ENCODE measurements at regions not wholly inside any gene's neighbourhood (a gene's known extent, or its start where the extent isn't known, plus 50 kb on each side); places are given as distances from the start of the nearest gene placed in this dataset.
"Not testable (repeated sequence)": the region's sequence is repeated elsewhere in the genome, so short reads cannot be mapped to it uniquely, and the experiment has no call there.

DNA sequence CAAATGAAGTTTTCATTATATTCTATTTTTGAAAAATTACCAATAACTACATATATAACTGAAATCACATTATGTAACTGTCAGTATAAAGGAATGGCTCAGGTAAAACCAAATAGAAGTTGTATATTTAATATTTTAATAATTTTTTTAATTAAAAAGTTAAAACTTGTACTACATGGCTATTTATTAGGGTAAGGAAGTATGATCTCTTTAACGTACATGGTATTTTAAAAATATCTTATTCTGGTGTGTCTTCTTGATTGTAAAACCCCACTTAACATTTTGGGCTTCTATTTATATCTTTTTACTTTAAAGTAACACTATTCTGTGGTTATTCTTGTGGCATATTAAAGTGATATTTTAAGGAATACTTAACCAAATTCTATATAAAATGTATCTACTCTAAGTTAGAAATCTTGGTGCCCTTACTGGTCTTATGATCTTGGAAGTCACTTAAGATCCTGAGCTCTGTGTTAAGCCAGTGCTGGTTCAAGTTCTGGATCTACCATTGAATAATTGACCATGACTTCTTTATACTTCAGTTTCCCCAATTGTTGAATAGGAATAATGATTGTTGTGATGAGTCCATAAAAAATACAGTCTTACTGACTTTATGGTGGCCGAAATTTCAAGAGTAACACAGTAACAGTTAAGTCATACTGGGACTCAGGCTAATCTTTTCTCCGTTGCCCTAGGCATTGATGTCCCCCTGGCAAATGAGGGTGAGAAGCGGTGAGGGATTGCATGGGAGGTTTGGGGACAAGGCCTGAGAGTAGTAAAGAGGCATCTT lies 97.1 kb upstream of the TPTE start:
- not testable (repeated sequence) for H3K9me3 ChIP-seq, H3K27ac ChIP-seq

DNA sequence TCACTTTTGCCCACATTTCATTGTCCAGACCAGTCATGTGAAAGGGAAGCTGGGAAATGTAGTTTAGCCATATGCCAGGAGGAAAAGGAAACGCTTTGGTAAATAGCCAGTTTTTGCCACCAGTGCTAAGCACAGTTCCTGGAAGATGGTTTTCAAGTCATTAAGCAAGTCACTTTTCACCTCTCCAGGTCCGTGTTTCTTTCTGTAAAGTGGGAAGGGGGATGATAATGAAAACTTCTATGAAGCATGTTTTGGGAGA lies 96.6 kb upstream of the TPTE start:
- H3K27ac ChIP-seq; H3K27me3 ChIP-seq; DNase-seq; H3K36me3 ChIP-seq (ENCODE audit: low read depth, missing control alignments); H3K9me3 ChIP-seq; H3K4me3 ChIP-seq; intact Hi-C loops (cut with DNase I; ENCODE audit: low total_unique reads); H3K4me1 ChIP-seq: not testable (repeated sequence)
- 50 to 60% methylated on average over 2 of the region's 2 CpGs for WGBS, 2 donors

More for the DNA sequence above, 97.1 kb upstream of the TPTE start:
- intact Hi-C loops (cut with DNase I; ENCODE audit: low total_unique reads); H3K27me3 ChIP-seq; H3K4me1 ChIP-seq; H3K36me3 ChIP-seq (ENCODE audit: low read depth, missing control alignments); H3K4me3 ChIP-seq; DNase-seq: not testable (repeated sequence)
- WGBS, 2 donors: 53 to 60% methylated on average over 4 of the region's 4 CpGs

DNA sequence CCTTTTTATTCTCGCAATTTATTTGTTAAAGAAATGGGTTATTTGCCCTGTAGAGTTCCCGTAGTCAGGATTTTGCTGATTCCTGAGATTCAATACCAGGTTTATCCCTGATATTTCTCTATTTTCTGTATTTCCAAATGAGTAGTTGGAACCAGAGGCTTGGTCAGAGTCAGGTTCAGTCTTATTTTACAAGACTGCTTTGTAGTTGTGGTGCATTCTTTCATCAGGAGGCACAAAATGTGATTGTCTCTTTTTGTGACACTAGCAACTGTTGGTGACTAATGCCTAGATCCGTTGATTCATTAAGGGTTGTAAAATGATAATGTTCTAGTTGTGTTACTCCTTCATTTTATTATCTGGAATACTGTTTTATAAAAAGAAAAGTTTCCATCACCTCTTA lies 95.5 kb upstream of the TPTE start:
- TF ChIP-seq, protein P1, sequence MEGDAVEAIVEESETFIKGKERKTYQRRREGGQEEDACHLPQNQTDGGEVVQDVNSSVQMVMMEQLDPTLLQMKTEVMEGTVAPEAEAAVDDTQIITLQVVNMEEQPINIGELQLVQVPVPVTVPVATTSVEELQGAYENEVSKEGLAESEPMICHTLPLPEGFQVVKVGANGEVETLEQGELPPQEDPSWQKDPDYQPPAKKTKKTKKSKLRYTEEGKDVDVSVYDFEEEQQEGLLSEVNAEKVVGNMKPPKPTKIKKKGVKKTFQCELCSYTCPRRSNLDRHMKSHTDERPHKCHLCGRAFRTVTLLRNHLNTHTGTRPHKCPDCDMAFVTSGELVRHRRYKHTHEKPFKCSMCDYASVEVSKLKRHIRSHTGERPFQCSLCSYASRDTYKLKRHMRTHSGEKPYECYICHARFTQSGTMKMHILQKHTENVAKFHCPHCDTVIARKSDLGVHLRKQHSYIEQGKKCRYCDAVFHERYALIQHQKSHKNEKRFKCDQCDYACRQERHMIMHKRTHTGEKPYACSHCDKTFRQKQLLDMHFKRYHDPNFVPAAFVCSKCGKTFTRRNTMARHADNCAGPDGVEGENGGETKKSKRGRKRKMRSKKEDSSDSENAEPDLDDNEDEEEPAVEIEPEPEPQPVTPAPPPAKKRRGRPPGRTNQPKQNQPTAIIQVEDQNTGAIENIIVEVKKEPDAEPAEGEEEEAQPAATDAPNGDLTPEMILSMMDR (IDR thresholded peaks at IDR 0.05): no peak
- TF ChIP-seq POLR2A (IDR thresholded peaks at IDR 0.05): no peak
- no peaks in the 10 kb centered on the region for H3K36me3 ChIP-seq (ENCODE audit: low read depth, missing control alignments)
- no peak for DNase-seq
- H3K4me1 ChIP-seq: no peaks in the 10 kb centered on the region
- no peaks in the 10 kb centered on the region for H3K27me3 ChIP-seq
- 62 to 64% methylated on average over 3 of the region's 3 CpGs for WGBS, 2 donors
- no peaks in the 10 kb centered on the region for H3K9me3 ChIP-seq
- intact Hi-C loops (cut with DNase I; ENCODE audit: low total_unique reads): no loop called here
- H3K4me3 ChIP-seq: no peak overlapping the region
- no peak overlapping the region for H3K27ac ChIP-seq

DNA sequence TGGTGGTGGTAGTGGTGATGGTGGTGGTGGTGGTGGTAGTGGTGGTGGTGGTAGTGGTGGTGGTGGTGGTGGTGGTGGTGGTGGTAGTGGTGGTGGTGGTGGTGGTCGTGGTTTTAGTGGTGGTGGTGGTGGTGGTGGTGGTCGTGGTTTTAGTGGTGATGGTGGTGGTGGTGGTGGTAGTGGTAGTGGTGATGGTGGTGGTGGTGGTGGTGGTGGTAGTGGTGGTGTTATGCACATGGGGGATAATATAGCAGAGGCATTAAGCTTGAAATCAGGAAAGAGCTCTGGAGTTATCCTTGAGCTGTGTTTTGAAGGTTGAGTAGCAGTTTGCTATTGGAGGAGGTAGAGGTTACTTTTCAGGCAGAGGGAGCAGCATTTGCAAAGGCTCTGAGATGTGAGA lies 94.6 kb upstream of the TPTE start:
- intact Hi-C loops (cut with DNase I; ENCODE audit: low total_unique reads); DNase-seq: not testable (repeated sequence)
- 38 to 75% methylated on average over 1 to 2 of the region's 2 CpGs for WGBS, 2 donors

DNA sequence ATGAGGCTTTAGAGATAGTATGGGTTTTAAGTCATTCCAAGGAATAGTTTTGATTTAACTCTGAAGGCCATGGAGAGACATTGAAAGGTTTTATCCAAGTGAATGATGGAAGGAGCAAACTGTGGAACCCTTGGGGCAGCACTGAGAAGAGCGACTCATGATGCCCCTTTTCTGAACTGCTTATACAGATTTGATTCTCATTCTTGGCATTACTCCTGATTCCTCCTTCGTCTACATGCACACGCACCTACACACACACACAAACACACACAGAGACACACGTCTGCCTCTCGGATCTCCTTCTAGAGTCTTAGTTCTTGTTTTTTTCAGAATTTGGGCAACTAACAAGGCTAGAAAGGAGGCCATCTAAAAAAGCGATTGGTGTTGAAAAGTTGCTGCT lies 94.1 kb upstream of the TPTE start:
- H3K4me1 ChIP-seq; H3K36me3 ChIP-seq (ENCODE audit: low read depth, missing control alignments); H3K27me3 ChIP-seq; H3K27ac ChIP-seq; H3K9me3 ChIP-seq; intact Hi-C loops (cut with DNase I; ENCODE audit: low total_unique reads); DNase-seq; H3K4me3 ChIP-seq: not testable (repeated sequence)
- 49% methylated on average over 6 of the region's 6 CpGs for WGBS, 2 donors

More for the DNA sequence above, 94.6 kb upstream of the TPTE start:
- not testable (repeated sequence) for H3K36me3 ChIP-seq (ENCODE audit: low read depth, missing control alignments); H3K4me1 ChIP-seq; H3K4me3 ChIP-seq; H3K27ac ChIP-seq; H3K9me3 ChIP-seq; H3K27me3 ChIP-seq

DNA sequence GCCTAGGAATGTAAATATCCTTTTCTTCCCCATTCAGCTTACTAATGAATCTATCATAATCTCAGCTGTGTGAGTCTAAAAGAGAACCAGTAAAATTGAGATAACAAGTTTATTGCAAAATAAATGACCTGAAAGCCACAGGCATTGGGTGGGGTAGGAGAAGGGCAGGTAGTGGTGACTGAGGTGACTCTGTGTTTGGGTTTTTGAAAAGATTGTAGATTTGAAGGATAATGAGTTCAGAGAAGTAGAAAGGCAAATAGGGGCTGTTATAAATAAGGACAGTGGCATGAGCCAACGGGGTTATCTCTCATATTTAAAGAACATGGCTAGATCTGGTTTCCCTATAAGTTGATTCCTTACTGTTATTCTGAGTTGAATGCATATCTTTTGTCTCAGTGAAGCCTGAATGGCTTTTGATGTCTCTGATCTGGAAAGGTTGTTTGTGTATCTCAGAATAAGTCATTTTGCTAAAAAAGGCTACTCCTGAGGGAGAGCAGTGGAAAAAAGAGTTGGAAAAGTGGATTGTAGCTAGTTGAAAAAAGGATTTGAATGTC lies 92.3 kb upstream of the TPTE start:
- H3K4me3 ChIP-seq; DNase-seq; intact Hi-C loops (cut with DNase I; ENCODE audit: low total_unique reads); H3K27me3 ChIP-seq; H3K9me3 ChIP-seq; H3K27ac ChIP-seq; H3K4me1 ChIP-seq; H3K36me3 ChIP-seq (ENCODE audit: low read depth, missing control alignments): not testable (repeated sequence)
- WGBS, 2 donors: 25 to 26% methylated on average over 1 of the region's 1 CpG

DNA sequence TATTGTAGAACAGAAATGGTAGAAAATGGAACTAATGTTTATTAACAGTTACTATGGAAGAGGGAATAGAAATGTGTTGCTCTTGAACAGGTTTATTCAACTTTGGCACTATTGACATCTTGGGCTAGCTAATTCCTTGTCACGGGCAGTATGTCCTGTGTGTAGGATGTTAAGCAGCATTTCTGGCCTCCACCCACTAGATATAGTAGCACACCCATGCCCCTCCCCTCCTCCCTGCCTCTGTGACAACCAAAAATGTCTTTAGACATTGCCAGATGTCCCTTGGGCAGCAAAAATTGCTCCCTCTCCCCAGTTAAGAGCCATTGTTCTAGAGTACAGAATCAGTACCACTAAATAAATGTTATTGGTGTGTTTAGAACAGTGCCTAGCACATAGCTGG lies 91.4 kb upstream of the TPTE start:
- WGBS, 2 donors: 63 to 69% methylated on average over 1 of the region's 1 CpG
- Histone ChIP-seq H3K9me3 (no peaks in the 10 kb centered on the region), H3K36me3 (ENCODE audit: low read depth, missing control alignments) (no peaks in the 10 kb centered on the region), H3K27ac (no peak overlapping the region), H3K4me1 (no peaks in the 10 kb centered on the region), H3K4me3 (no peak overlapping the region), H3K27me3 (no peaks in the 10 kb centered on the region)
- DNase-seq: no peak
- intact Hi-C loops (cut with DNase I; ENCODE audit: low total_unique reads): no loop called here
- TF ChIP-seq, protein P1 (IDR thresholded peaks at IDR 0.05): no peak
- no peak for TF ChIP-seq POLR2A (IDR thresholded peaks at IDR 0.05)

DNA sequence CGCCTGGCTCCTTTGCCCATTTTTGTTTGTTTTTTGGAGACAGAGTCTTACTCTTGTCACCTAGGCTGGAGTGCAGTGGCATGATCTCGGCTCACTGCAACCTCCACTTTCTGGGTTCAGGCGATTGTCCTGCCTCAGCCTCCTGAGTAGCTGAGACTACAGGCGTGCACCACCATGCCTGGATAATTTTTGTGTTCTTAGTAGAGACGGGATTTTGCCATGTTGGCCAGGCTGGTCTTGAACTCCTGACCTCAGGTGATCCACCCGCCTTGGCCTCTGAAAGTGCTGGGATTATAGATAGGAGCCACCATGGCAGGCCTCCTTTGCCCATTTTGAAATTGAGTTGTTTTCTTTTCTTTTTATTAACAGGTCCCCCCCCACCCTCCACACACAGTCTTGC lies 89.4 kb upstream of the TPTE start:
- intact Hi-C loops (cut with DNase I; ENCODE audit: low total_unique reads); H3K4me3 ChIP-seq; H3K4me1 ChIP-seq; H3K36me3 ChIP-seq (ENCODE audit: low read depth, missing control alignments); H3K27me3 ChIP-seq; H3K9me3 ChIP-seq; H3K27ac ChIP-seq; DNase-seq: not testable (repeated sequence)
- WGBS, 2 donors: 55 to 60% methylated on average over 6 of the region's 6 CpGs

DNA sequence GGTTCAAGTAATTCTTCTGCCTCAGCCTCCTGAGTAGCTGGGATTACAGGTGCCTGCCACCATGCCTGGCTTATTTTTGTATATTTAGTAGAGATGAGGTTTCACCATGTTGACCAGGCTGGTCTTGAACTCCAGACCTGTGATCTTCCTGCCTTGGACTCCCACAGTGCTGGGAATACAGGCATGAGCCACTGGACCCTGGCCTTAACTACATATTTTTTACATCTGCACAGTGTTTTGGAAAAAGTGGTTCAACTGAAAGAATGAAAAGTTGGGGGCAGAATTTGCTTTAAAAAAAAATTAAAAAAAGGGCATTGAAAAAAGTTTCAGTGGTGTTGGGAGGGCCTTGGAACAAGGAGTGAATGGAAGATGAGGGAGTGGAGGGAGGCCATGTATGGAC lies 88.9 kb upstream of the TPTE start:
- intact Hi-C loops (cut with DNase I; ENCODE audit: low total_unique reads); H3K4me1 ChIP-seq; H3K36me3 ChIP-seq (ENCODE audit: low read depth, missing control alignments); H3K27ac ChIP-seq; DNase-seq; H3K27me3 ChIP-seq; H3K9me3 ChIP-seq; H3K4me3 ChIP-seq: not testable (repeated sequence)

DNA sequence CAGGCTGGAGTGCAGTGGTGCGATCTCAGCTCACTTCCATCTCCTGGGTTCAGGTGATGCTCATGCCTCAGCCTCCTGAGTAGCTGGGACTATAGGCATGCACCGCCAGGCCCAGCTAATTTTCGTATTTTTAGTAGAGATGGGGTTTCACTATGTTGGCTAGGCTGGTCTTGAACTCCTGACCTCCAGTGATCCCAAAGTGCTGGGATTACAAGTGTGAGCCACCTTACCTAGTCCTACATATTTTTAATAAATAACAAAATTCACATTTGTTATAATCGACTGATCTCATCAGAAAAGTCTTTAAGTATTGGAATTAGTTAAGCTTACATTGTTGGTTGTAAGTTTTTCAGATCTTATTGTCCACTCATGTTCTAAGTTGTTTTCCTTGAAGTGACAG lies 83.4 kb upstream of the TPTE start:
- H3K36me3 ChIP-seq (ENCODE audit: low read depth, missing control alignments); DNase-seq; H3K9me3 ChIP-seq; H3K27ac ChIP-seq; H3K4me1 ChIP-seq; intact Hi-C loops (cut with DNase I; ENCODE audit: low total_unique reads); H3K27me3 ChIP-seq; H3K4me3 ChIP-seq: not testable (repeated sequence)
- WGBS, 2 donors: 46 to 48% methylated on average over 4 of the region's 4 CpGs

Measured in testis (tissue), 2 donors.